A673 (cell line): ENCODE measurements at regions not wholly inside any gene's neighbourhood (a gene's known extent, or its start where the extent isn't known, plus 50 kb on each side); places are given as distances from the start of the nearest gene placed in this dataset.

ENCODE experiments used
- EZH2 ChIP-seq: fragments of 200-600 bp; sonication (generic); IDR thresholded peaks from 2 replicates; pipeline ENCODE4 v1.6.1; 2017; ENCODE audit warnings: borderline replicate concordance, low read depth, mild to moderate bottlenecking, mixed read lengths, antibody characterized with exemption, low read length; ENCODE audit not compliant: poor library complexity, severe bottlenecking
- TF ChIP-seq, protein P1 (sequence below): fragments of 300-800, 200-600 bp; sonication (generic); conservative IDR thresholded peaks from 2 replicates; pipeline ENCODE4 v1.5.1; 2017; ENCODE audit warnings: low read depth, mild to moderate bottlenecking, antibody characterized with exemption, low read length, moderate library complexity, mixed read lengths

DNA sequence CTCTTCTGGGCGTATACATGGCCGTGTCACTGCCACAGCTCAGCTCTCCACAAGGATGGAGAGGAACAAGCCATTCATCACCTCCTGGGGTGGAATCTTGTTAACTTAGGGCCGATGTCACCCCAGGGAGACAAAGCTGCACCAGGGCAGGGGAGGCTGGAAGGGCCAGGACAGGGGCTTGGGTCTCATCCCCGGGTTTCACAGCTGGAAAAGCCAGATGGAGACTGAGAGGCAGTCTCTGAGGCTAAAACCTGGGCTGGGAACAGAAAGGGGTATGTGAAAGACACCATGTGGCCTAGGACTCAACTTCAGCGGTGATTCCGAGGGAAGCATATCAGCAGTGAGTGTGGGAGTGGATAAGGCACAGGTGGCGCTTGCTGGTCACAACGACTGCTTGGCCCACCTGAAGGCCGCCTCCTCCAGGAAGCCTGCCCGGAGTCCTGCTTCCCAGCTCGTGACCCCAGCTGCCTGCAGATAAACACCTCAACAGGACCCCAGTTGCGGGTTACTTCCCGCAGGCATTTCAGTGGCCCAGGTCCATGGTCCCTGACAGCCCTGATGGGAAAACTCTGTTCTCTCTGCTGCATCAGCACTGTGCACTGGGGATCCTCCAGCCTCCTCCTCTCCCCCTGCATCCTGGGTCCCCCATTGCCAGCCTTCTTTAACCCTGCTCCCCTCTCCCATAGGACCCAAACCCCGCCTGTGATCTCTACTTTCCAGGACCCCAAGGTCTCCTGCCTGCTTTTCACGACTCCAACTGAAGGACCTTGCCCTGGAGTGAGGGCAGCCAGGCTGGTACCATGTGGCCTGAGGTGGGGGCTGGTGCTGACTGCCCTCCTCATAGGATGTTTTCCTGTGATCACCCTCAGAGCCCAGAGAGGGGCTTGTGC is 51.7 kb upstream of the FCN1 start:
- TF ChIP-seq, protein P1, sequence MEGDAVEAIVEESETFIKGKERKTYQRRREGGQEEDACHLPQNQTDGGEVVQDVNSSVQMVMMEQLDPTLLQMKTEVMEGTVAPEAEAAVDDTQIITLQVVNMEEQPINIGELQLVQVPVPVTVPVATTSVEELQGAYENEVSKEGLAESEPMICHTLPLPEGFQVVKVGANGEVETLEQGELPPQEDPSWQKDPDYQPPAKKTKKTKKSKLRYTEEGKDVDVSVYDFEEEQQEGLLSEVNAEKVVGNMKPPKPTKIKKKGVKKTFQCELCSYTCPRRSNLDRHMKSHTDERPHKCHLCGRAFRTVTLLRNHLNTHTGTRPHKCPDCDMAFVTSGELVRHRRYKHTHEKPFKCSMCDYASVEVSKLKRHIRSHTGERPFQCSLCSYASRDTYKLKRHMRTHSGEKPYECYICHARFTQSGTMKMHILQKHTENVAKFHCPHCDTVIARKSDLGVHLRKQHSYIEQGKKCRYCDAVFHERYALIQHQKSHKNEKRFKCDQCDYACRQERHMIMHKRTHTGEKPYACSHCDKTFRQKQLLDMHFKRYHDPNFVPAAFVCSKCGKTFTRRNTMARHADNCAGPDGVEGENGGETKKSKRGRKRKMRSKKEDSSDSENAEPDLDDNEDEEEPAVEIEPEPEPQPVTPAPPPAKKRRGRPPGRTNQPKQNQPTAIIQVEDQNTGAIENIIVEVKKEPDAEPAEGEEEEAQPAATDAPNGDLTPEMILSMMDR = no peak
- no peak for TF ChIP-seq EZH2
